ENCODE measurements at regions not wholly inside any gene's neighbourhood (a gene's known extent, or its start where the extent isn't known, plus 50 kb on each side); places are given as distances from the start of the nearest gene placed in this dataset.

DNA sequence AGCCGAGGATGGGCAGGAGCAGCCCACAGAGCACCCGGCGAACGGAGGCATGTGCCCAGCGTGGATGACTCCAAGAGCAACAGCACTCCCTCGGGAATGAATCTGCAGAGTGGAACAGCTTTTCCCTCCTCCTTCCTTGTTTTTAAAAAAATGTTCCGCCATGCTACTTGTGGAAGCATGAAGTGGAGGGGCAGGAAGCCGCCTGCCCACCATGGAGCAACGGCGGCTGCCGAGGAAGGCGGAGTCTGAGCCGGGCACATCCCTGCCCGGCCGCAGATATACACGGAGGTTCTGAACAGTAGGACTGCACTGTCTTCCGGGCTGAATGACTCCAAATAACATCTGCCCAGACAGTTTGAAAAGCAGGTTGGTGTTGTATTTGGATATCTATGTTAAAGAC lies 65.2 kb downstream of the SOX1 start:
- TF ChIP-seq, protein P1, sequence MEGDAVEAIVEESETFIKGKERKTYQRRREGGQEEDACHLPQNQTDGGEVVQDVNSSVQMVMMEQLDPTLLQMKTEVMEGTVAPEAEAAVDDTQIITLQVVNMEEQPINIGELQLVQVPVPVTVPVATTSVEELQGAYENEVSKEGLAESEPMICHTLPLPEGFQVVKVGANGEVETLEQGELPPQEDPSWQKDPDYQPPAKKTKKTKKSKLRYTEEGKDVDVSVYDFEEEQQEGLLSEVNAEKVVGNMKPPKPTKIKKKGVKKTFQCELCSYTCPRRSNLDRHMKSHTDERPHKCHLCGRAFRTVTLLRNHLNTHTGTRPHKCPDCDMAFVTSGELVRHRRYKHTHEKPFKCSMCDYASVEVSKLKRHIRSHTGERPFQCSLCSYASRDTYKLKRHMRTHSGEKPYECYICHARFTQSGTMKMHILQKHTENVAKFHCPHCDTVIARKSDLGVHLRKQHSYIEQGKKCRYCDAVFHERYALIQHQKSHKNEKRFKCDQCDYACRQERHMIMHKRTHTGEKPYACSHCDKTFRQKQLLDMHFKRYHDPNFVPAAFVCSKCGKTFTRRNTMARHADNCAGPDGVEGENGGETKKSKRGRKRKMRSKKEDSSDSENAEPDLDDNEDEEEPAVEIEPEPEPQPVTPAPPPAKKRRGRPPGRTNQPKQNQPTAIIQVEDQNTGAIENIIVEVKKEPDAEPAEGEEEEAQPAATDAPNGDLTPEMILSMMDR (IDR thresholded peaks at IDR 0.05; ENCODE audit: insufficient read depth, low read length, poor library complexity, severe bottlenecking), result no peak
- H3K4me3 ChIP-seq (ENCODE audit: low read depth, low read length), result no peak overlapping the region
- no peaks in the 10 kb centered on the region for H3K27me3 ChIP-seq (ENCODE audit: control insufficient read depth, insufficient read depth, low read length)
- no peak for DNase-seq (ENCODE audit: low read depth)
- H3K36me3 ChIP-seq (ENCODE audit: control insufficient read depth, insufficient read depth, low read length), result no peaks in the 10 kb centered on the region

- H3K4me3 ChIP-seq (ENCODE audit: low read depth, low read length), result no peak overlapping the region
- no peaks in the 10 kb centered on the region for H3K36me3 ChIP-seq (ENCODE audit: control insufficient read depth, insufficient read depth, low read length)
- H3K27me3 ChIP-seq (ENCODE audit: control insufficient read depth, insufficient read depth, low read length), result no peaks in the 10 kb centered on the region
- DNase-seq (ENCODE audit: low read depth), result no peak
- TF ChIP-seq, protein P1 (IDR thresholded peaks at IDR 0.05; ENCODE audit: insufficient read depth, low read length, poor library complexity, severe bottlenecking), result no peak
These were observed 65.7 kb downstream of the SOX1 start for GRCh38 chr13:112132619-112133018.

DNA sequence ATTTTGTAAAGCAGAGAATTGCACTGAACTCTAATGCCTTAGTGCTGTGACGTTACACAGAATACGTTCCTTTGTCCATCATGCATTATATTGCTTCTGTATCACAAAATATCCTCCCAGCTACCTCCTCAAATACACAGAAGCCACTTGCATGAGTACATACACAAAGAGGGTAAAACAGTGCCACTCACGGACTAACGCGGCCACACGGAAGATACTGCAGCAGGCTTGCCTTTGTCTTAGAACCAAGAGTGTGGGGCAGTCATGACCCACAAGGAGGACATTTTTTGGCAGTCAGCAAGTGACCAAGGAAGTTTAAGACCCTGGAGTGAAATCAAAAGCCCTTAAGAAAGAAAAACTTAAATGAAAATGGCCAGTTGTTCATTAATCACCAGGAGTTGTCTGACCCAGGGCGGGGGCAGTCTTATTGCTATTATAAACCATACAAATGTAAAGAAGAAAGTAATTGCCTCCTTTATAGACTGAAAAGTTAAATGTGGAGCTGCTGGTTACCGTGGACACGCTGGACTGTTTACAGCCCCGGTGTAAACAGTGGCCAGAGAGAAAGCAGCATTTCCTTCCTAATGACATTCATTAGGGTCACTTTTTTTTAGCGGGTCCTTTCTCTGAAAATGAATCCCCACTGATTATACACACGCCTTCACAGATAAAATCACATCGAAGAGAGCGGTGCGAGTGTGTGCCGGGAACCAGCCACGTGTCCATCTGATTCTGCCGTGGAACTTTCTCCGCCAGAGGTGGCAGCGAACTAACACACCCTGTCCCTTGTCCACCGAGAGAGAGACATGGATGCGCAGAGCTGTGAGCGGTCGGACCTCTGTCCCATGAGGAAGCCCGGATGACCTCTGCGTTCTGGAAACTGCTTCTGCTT lies 66.8 kb downstream of the SOX1 start:
- no peaks in the 10 kb centered on the region for H3K27me3 ChIP-seq (ENCODE audit: control insufficient read depth, insufficient read depth, low read length)
- H3K4me3 ChIP-seq (ENCODE audit: low read depth, low read length), result no peak overlapping the region
- no peak for DNase-seq (ENCODE audit: low read depth)
- no peaks in the 10 kb centered on the region for H3K36me3 ChIP-seq (ENCODE audit: control insufficient read depth, insufficient read depth, low read length)
- TF ChIP-seq, protein P1 (IDR thresholded peaks at IDR 0.05; ENCODE audit: insufficient read depth, low read length, poor library complexity, severe bottlenecking), result no peak

GRCh38 chr13:112134391-112135075 lies 67.6 kb downstream of the SOX1 start:
- DNase-seq (ENCODE audit: low read depth), result no peak
- Histone ChIP-seq H3K27me3 (ENCODE audit: control insufficient read depth, insufficient read depth, low read length) (no peaks in the 10 kb centered on the region), H3K4me3 (ENCODE audit: low read depth, low read length) (no peak overlapping the region), H3K36me3 (ENCODE audit: control insufficient read depth, insufficient read depth, low read length) (no peaks in the 10 kb centered on the region)
- TF ChIP-seq, protein P1 (IDR thresholded peaks at IDR 0.05; ENCODE audit: insufficient read depth, low read length, poor library complexity, severe bottlenecking), result no peak

DNA sequence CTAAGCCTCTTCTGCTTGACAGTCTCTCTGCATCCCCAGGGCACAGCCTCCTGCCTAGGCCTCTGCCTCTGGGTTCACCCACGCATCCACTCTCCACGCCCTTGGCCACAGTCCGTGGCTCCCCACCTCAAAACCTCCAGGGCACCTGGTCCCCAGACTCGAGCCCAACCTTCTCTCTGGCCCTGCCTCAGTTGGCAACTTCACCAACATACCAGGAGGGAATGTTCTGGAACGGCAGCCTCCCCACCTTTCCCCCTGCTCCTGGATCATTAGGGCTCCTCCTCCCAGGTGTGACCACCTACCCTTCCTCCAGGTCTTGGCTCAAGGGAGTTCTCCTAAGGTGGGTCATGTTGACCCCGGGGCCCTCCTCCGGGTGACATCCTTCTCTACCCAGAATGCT lies 69.1 kb downstream of the SOX1 start:
- no peaks in the 10 kb centered on the region for H3K27me3 ChIP-seq (ENCODE audit: control insufficient read depth, insufficient read depth, low read length)
- no peak overlapping the region for H3K4me3 ChIP-seq (ENCODE audit: low read depth, low read length)
- TF ChIP-seq, protein P1 (IDR thresholded peaks at IDR 0.05; ENCODE audit: insufficient read depth, low read length, poor library complexity, severe bottlenecking), result no peak
- no peaks in the 10 kb centered on the region for H3K36me3 ChIP-seq (ENCODE audit: control insufficient read depth, insufficient read depth, low read length)
- DNase-seq (ENCODE audit: low read depth), result no peak

All from kidney epithelial cell (primary cell).